ENCODE measurements at regions not wholly inside any gene's neighbourhood (a gene's known extent, or its start where the extent isn't known, plus 50 kb on each side); places are given as distances from the start of the nearest gene placed in this dataset.
"Not testable (repeated sequence)": the region's sequence is repeated elsewhere in the genome, so short reads cannot be mapped to it uniquely, and the experiment has no call there.

DNA sequence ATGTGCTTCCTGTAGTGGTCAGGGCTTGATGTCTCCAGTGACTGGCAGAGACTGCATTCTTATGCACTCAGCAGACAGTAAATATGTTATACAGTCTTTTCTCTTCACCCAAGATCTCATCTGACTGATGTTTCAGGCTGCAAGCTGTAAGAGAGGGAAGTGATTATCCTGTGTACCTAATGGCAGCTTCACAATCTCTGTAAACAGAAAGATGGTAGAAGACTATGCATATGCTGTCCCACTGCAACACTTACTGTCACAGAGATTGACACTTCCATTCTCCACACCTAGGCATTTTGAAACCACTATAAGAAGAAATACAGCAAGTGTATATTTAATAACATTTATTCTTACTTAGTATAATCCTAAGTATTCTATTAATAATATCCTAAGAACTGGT, 97.6 kb upstream of the ANXA1 start:
- no peak for DNase-seq (ENCODE audit: low spot score)

DNA sequence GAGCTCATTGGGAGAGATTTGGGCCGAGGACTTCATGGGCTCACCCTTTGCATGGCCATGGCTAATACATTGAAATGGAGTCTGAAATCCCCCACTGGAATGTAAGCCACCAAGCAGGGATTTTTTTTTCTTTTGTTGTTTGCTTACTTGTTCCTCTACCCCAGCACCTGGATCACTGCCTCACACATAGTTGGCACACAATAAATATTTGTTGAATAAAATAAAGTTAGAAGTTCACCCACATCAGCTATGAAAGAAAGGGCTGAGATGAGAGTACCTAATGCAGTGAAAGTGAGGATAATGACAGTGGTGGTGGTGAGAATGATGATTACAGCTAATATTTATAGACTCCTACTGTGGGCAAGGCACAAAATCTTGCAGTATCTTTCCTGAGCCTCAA, 98.1 kb upstream of the ANXA1 start:
- DNase-seq (ENCODE audit: low spot score): no peak

DNA sequence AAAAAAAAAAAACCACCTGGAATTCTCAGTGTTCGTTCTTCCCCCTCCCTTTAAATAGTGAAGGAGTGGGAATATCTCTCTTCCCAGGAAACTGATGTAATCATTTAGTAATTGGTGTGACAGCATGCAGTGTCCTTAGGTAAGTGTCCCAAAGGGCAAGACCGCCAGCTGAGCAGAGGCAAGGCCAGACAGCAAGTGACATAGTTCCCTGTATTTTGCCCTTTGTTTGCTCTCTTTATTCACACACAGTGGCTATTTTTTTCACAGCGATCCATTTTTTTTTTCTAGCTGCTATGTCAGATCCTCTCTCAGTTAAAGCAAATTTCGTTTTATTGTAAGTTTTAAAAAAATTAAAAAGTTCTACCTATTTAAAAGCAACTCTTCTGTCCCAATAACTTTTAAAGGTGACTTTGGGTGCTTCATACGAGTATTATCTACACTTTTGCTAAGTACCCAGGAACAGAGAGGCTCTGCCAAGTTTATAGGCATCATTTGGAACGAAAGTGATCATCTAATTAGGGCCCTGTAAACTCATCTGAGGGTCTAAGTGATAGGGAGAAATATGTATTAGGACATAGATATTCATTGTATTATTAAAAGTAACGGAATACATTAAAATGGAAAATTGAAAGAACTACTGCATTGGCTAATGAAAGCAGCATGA, 98.2 kb upstream of the ALDH1A1 start:
- DNase-seq (ENCODE audit: low spot score): peak; percentile 21

GRCh38 chr9:73050065-73050816, 97.4 kb upstream of the ALDH1A1 start:
- no peak for DNase-seq (ENCODE audit: low spot score)

DNA sequence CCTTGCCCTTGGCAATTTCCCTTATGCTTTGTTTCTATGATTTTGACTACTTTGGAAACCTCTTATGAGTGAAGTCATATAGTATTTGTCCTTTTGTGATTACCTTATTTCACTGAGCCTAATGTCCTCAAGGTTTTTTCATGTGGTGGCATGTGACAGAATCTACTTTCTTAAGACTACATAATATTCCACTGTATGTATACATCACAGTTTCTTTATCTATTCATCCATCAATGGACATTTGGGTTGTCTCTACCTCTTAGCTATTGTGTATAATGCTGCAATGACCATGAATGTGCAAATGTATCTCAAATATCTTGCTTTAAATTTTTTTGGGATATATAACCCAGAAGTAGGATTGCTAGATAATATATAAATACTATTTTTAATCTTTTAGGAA, 96.4 kb upstream of the ALDH1A1 start:
- DNase-seq (ENCODE audit: low spot score): no peak

- no peak for DNase-seq (ENCODE audit: low spot score)
These were observed 93.9 kb upstream of the ALDH1A1 start for GRCh38 chr9:73046769-73047168.

DNA sequence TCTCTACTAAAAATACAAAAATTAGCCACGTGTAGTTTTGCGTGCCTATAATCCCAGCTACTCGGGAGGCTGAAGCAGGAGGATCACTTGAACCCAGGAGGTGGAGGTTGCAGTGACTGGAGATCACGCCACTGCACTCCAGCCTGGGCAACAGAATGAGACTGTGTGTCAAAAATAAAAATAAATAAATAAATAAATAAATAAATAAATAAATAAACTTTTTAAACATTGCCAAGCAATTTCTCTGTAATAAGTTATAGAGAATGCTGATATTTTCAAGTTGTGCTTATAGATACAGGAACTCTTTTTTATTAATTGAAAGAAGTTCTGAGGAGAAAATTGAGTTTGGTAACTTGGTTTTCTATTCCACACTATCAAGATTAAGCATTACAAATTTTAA, 91.9 kb upstream of the ALDH1A1 start:
- DNase-seq (ENCODE audit: low spot score): not testable (repeated sequence)

DNA sequence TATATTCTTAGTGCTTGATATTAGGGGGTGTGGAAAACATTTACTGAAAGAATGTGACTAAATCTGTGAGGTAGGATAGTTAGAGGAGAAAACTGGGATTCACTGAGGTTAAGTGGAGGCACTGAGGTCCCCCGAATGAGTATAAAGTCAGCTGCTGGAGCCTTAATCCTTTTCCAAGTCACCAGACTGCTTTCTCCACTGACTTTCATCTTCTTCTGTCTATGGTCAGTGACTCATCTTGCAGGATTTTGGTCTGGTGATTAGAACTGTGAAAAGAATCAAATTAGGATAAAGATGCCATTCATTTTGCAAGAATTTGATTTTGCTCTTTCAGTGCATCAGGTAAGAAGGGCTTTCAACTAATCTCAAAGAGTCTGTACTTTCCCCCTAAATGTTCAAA, 89.3 kb upstream of the ALDH1A1 start:
- DNase-seq (ENCODE audit: low spot score): no peak

DNA sequence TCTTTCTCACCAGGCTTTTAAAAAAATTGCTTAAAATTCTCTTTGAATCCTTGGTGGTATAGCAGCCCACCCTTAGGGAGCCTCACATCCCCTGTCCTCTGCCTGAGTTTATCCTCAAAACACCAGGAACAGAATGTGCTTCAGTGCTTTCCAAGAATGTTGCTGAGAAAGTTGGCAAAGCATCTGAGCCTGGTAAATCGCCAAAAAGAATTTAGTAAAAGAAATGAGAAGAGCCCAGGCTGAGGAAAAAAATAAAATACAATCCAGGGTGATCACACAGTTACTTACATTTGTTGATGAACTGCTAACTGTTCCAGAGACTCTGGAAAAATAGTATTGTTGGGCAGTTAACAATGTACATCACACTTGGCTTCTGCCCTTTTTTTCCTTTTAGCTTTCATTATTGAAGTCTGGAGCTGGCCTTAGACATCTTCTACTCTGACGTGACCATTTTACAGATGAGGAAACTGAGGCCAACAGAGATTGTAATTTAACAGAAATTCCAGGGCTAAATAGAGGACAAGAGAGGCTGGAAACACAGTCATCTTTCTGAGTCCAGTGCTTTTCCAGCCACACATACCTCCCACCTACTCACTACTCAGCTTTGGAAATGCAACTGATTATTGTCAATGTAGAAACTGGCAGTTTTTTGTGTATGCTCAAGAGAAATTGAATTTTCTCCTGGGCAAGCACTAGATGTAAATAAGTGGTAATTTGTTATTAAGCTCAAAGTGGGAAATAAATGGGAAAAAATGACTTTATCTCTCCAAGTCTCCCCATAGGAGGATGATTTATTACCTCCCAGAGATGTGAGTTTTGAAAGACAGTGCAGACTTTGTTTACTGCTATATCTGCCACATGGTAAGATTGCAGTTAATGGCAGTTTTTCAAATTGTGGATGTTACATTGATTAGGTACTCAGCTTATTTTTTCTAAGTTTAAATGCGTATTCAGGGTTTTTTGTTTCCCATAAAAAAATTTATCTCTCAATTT, 86.7 kb upstream of the ALDH1A1 start:
- DNase-seq (ENCODE audit: low spot score): peak; percentile 70

DNA sequence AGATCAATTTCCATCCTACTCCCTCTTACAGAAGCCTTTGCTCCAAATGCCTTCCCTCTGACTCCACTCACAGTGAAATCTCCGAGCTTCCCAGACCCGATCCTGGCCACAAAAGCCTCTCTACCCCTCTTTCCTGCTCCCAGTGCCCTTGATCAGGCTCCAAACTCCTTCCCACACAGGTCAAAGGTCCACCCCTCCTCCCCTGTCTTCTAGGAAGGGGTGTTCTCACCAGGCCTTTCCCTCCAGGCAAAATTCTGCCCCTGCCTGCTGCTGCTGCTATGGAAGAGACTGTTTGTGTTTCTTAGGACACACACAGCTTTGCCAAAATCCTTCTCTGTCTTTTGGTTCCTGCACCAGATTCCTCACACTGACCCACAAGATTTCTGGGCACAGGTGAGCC, 85.8 kb upstream of the ALDH1A1 start:
- peak; percentile 47 for DNase-seq (ENCODE audit: low spot score)

DNA sequence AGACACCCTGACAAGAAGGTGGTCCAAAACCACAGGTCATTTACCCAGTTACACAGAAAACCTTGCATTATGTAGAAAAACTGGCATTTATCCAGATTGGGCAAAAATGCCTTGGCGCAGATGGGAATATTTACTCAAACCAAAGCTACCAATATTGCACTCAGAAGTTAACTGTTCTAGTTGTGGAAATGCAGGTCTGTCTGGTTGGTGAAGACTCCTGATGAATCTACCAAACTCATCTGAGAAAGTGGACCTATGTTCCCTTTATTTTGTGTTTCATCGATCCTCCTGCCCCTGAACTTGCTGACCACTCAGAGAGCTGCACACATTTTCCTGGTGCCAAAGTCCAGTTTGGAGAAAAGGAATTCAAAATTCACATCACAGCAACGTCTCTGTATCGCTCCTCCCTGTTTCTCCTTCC, 85.2 kb upstream of the ALDH1A1 start:
- DNase-seq (ENCODE audit: low spot score): peak; percentile 69

DNA sequence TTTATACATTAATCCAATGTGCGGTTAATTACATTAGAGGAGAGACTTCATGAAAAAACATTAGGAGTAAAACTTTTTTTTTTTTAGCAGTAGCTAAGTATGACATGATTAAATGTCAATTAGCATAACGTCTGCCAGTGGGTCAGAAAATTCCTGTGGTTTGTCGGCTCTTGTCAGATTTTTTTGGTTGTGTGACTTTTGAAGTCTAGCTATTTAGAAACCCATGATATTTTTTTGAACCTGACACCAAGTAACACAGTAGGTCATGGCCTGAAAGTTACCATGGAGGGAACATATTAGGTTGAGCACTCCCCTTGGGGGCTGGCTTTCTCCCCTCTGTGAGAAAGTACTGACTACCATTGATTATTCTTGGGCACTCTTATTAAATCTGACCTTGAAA, 84.8 kb upstream of the ALDH1A1 start:
- DNase-seq (ENCODE audit: low spot score): no peak

DNA sequence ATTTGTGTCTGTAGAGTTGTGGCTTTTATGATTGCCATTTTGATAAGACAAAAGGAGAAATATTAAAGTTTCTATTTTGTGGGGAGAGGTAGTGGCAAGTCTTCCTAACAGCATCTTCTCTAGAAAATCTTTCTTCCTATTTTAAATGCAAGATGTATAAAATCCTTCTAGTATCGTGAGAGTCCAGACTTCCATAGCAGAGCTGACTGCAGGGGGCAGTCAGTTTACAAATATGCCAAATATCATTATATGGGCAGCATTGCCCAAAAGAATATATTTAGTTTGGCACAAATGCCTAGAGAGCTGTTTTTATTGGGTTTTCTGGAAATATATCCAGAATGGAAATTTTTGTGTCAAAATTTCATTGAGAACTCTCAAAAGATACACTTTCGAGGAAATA, 82.1 kb upstream of the ALDH1A1 start:
- DNase-seq (ENCODE audit: low spot score): no peak

DNA sequence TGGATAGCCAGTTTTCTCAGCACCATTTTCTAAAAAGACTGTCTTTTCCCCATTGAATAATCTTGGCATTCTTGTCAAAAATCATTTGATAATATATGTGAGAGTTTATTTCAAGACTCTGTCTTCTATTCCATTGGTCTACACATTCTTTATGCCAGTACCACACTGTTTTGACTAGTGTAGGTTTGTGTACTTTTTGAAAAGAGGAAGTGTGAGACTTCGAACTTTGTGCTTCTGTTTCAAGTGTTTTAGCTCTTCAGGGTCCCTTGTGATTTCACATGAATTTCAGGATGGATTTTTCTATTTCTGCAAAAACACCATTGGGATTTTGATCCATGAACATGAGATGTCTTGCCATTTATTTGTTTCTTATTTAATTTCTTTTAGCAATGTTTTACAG, 78.5 kb upstream of the ALDH1A1 start:
- no peak for DNase-seq (ENCODE audit: low spot score)

- no peak for DNase-seq (ENCODE audit: low spot score)
These were observed 77.6 kb upstream of the ALDH1A1 start for GRCh38 chr9:73030370-73031030.

DNA sequence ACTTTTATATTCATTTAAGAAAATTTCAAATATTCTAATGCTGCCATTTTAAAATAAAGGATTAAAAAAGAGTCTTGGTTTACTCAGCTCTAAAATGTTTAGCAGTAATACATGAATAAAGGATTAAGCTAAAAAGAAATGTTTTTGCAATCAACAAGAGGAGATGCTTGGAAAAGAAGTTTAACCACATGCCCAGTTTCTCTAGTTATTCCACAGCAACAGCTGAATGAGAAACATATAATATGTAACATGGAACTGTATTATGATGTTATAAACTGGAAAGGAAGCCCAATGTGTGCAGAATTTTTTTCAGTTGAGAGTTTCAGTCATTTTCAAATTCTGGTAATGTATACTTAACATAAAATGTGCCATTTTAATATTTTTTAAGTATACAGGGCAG, 76.5 kb upstream of the ALDH1A1 start:
- no peak for DNase-seq (ENCODE audit: low spot score)

DNA sequence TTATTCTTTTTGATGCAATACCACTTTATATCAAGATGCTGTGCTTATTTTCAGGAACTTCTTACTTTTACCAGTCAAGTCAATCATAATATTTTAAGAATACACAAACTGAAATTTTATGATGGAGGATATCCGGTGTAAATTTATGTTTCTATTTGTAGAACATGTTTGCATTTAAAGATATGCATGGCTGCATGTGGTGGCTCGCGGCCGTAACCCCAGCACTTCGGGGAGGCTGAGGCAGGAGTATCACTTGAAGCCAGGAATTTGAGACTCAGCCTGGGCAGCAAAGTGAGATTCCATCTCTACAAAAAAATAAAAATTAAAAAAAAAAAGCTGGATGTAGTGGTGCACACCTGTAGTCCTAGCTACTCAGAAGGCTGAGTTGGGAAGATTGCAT, 73.5 kb upstream of the ALDH1A1 start:
- no peak for DNase-seq (ENCODE audit: low spot score)

GRCh38 chr9:73024601-73025034, 71.8 kb upstream of the ALDH1A1 start:
- DNase-seq (ENCODE audit: low spot score): no peak

- peak; percentile 34 for DNase-seq (ENCODE audit: low spot score)
These were observed 70.2 kb upstream of the ALDH1A1 start for GRCh38 chr9:73023025-73023541.

GRCh38 chr9:73022353-73022752, 69.5 kb upstream of the ALDH1A1 start:
- no peak for DNase-seq (ENCODE audit: low spot score)

- DNase-seq (ENCODE audit: low spot score): no peak
These were observed 68.0 kb upstream of the ALDH1A1 start for GRCh38 chr9:73020877-73021276.

DNA sequence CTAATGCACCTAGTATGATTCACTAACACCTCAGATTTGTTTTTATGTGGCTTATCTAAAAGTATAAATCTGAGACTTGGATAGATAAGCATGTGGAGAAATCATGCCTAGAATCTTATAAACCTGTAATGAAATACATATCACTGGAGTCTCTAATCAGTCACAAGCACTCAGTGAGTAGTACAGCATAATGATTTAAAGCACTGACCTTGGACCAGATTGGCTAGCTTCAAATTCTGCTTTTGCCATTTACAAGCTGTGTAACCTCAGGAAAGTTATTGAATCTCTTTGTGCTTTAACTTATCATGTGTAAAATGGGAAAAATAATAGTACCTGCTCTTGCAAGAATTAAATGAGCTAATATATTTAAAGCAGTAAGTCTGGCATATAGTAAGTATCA, 61.2 kb upstream of the ALDH1A1 start:
- DNase-seq (ENCODE audit: low spot score): no peak

All from mucosa of gallbladder (tissue), 1 donor.